MM.1S (cell line): ENCODE measurements at regions not wholly inside any gene's neighbourhood (a gene's known extent, or its start where the extent isn't known, plus 50 kb on each side); places are given as distances from the start of the nearest gene placed in this dataset.

ENCODE experiments used
- DNase-seq: peaks from one replicate; pipeline ENCODE4 v3.0.0-alpha.2; 2015
- H2AFZ ChIP-seq: fragments of 300-600 bp; sonication (generic); 2 replicates; pipeline ENCODE4 v1.6.0; 2016; ENCODE audit warnings: antibody characterized with exemption, low read length
- H3F3A ChIP-seq: fragments of 300-600 bp; sonication (generic); 2 replicates; pipeline ENCODE4 v1.6.1; 2016; ENCODE audit warnings: mild to moderate bottlenecking, antibody characterized with exemption, low read length, moderate library complexity, mixed read lengths; ENCODE audit not compliant: insufficient read depth
- H3K27ac ChIP-seq: fragments of 300-600 bp; sonication (generic); 2 replicates; pipeline ENCODE4 v1.5.1; 2016; ENCODE audit warnings: mild to moderate bottlenecking, low read length
- H3K27me3 ChIP-seq: fragments of 300-600 bp; sonication (generic); replicated peaks from 2 replicates; pipeline ENCODE4 v1.6.0; 2016; ENCODE audit warnings: low read length; ENCODE audit not compliant: insufficient read depth
- H3K36me3 ChIP-seq: fragments of 300-600 bp; sonication (generic); replicated peaks from 2 replicates; pipeline ENCODE4 v1.6.1; 2016; ENCODE audit warnings: mild to moderate bottlenecking, low read length, mixed read lengths; ENCODE audit not compliant: insufficient read depth
- H3K4me1 ChIP-seq: fragments of 300-600 bp; sonication (generic); 2 replicates; pipeline ENCODE4 v1.6.1; 2016; ENCODE audit warnings: low read length, mixed read lengths
- H3K4me2 ChIP-seq: fragments of 300-600 bp; sonication (generic); 2 replicates; pipeline ENCODE4 v1.6.0; 2016; ENCODE audit warnings: low read depth, low read length
- H3K4me3 ChIP-seq: fragments of 300-600 bp; sonication (generic); 2 replicates; pipeline ENCODE4 v1.5.1; 2016; ENCODE audit warnings: low read length, mixed read lengths
- H3K79me2 ChIP-seq: fragments of 300-600 bp; sonication (generic); 2 replicates; pipeline ENCODE4 v1.6.1; 2016; ENCODE audit warnings: mixed run types, low read length, mixed read lengths
- H3K9ac ChIP-seq: fragments of 300-600 bp; sonication (generic); 2 replicates; pipeline ENCODE4 v1.6.1; 2016; ENCODE audit warnings: low read length, mixed read lengths
- H3K9me2 ChIP-seq: fragments of 300-600 bp; sonication (generic); replicated peaks from 2 replicates; pipeline ENCODE4 v1.6.1; 2016; ENCODE audit warnings: mild to moderate bottlenecking, low read length, mixed read lengths; ENCODE audit not compliant: insufficient read depth
- H3K9me3 ChIP-seq: fragments of 300-600 bp; sonication (generic); replicated peaks from 2 replicates; pipeline ENCODE4 v1.6.1; 2016; ENCODE audit warnings: mild to moderate bottlenecking, low read length, mixed read lengths; ENCODE audit not compliant: insufficient read depth
- H4K20me1 ChIP-seq: fragments of 300-600 bp; sonication (generic); 2 replicates; pipeline ENCODE4 v1.6.1; 2016; ENCODE audit warnings: mild to moderate bottlenecking, low read length, moderate library complexity, mixed read lengths; ENCODE audit not compliant: insufficient read depth
- EZH2 ChIP-seq: fragments of 300-600 bp; sonication (generic); optimal IDR thresholded peaks from 2 replicates; pipeline ENCODE3; 2017; ENCODE audit warnings: low read depth, mild to moderate bottlenecking, antibody characterized with exemption, low read length, mixed read lengths
- EZH2phosphoT487 ChIP-seq: fragments of 300-600 bp; sonication (generic); IDR thresholded peaks from 2 replicates; pipeline ENCODE4 v1.6.1; 2018; ENCODE audit warnings: antibody characterized with exemption, low read length
- TF ChIP-seq, protein P1 (sequence below): fragments of 300-600 bp; sonication (generic); IDR thresholded peaks from 2 replicates; pipeline ENCODE4 v1.5.1; 2016; ENCODE audit warnings: antibody characterized with exemption, low read length, mixed read lengths

- Histone ChIP-seq H3K9me2 (no peaks in the 10 kb centered on the region), H3K4me3 (no peak overlapping the region), H3K79me2 (no peaks in the 10 kb centered on the region), H3K4me2 (no peak overlapping the region), H3K4me1 (no peaks in the 10 kb centered on the region), H2AFZ (no peak overlapping the region), H3K27ac (no peak overlapping the region), H3K36me3 (no peaks in the 10 kb centered on the region), H3F3A (no peaks in the 10 kb centered on the region), H3K27me3 (no peaks in the 10 kb centered on the region), H3K9ac (no peak overlapping the region), H3K9me3 (no peaks in the 10 kb centered on the region), H4K20me1 (no peaks in the 10 kb centered on the region)
- no peak for DNase-seq
- TF ChIP-seq, protein P1, sequence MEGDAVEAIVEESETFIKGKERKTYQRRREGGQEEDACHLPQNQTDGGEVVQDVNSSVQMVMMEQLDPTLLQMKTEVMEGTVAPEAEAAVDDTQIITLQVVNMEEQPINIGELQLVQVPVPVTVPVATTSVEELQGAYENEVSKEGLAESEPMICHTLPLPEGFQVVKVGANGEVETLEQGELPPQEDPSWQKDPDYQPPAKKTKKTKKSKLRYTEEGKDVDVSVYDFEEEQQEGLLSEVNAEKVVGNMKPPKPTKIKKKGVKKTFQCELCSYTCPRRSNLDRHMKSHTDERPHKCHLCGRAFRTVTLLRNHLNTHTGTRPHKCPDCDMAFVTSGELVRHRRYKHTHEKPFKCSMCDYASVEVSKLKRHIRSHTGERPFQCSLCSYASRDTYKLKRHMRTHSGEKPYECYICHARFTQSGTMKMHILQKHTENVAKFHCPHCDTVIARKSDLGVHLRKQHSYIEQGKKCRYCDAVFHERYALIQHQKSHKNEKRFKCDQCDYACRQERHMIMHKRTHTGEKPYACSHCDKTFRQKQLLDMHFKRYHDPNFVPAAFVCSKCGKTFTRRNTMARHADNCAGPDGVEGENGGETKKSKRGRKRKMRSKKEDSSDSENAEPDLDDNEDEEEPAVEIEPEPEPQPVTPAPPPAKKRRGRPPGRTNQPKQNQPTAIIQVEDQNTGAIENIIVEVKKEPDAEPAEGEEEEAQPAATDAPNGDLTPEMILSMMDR = no peak
- TF ChIP-seq EZH2 (no peak), EZH2phosphoT487 (no peak)
These were observed 124.4 kb upstream of the UBE2E2 start for GRCh38 chr3:23078735-23079134.

- Histone ChIP-seq H3K79me2 (no peaks in the 10 kb centered on the region), H3F3A (no peaks in the 10 kb centered on the region), H3K36me3 (no peaks in the 10 kb centered on the region), H3K27ac (no peak overlapping the region), H3K9me2 (no peaks in the 10 kb centered on the region), H3K9me3 (no peaks in the 10 kb centered on the region), H3K9ac (no peak overlapping the region), H3K27me3 (no peaks in the 10 kb centered on the region), H2AFZ (no peak overlapping the region), H3K4me1 (no peaks in the 10 kb centered on the region), H3K4me3 (no peak overlapping the region), H3K4me2 (no peak overlapping the region), H4K20me1 (no peaks in the 10 kb centered on the region)
- TF ChIP-seq EZH2phosphoT487 (no peak), EZH2 (no peak)
- TF ChIP-seq, protein P1 = no peak
- DNase-seq = no peak
These were observed 123.2 kb upstream of the UBE2E2 start for GRCh38 chr3:23079976-23080375.

DNA sequence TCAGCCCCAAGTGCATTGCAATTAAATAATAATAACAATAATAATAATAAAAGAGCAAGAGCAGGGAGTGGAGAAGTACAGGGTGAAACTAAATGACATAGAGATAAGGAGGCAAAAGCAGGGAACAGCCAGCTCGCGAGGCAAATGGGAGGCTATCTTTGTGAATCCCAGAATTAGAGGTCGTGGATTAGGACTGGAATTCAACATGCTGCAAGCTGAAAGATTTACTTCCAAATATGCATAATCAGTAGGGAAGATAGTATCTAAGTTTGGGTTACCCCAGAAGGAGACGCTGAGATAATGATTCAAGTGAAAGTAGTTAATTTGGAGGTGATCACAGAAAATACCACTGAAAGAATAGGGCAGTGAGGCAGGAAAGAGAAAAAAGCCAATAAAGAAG lies 119.4 kb upstream of the UBE2E2 start:
- Histone ChIP-seq H4K20me1 (no peaks in the 10 kb centered on the region), H3K4me3 (no peak overlapping the region), H2AFZ (no peak overlapping the region), H3K9me3 (no peaks in the 10 kb centered on the region), H3K9me2 (no peaks in the 10 kb centered on the region), H3K4me2 (no peak overlapping the region), H3K36me3 (no peaks in the 10 kb centered on the region), H3K79me2 (no peaks in the 10 kb centered on the region), H3K4me1 (no peaks in the 10 kb centered on the region), H3K27ac (no peak overlapping the region), H3K27me3 (no peaks in the 10 kb centered on the region), H3K9ac (no peak overlapping the region), H3F3A (no peaks in the 10 kb centered on the region)
- TF ChIP-seq EZH2phosphoT487 (no peak), EZH2 (no peak)
- TF ChIP-seq, protein P1 = no peak
- DNase-seq = no peak

DNA sequence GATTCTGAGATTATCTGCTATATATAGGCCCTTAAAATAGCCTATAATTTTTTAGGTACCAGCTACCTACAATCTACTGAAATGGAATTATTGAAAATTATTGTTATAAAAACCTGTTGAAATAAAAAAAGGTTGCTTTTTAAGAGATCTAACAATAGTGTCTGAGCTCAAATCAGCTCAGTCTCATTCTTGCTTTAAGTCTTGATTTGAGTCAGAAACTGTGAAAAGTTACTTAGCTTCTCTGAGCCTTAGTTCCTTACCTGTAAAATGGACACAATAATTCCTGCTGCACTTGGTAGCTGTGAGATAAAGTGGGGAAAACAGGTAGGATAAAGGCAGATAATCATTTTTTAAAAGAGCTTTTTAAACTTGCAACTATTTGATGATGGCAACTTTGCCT lies 118.8 kb upstream of the UBE2E2 start:
- no peaks in the 10 kb centered on the region for H3K9me2 ChIP-seq
- no peak overlapping the region for H2AFZ ChIP-seq
- no peak overlapping the region for H3K4me3 ChIP-seq
- H3K36me3 ChIP-seq = no peaks in the 10 kb centered on the region
- H3F3A ChIP-seq = no peaks in the 10 kb centered on the region
- H3K4me1 ChIP-seq = no peaks in the 10 kb centered on the region
- no peak overlapping the region for H3K9ac ChIP-seq
- H3K4me2 ChIP-seq = no peak overlapping the region
- no peaks in the 10 kb centered on the region for H3K79me2 ChIP-seq
- no peak for DNase-seq
- no peak overlapping the region for H3K27ac ChIP-seq
- H3K9me3 ChIP-seq = no peaks in the 10 kb centered on the region
- TF ChIP-seq EZH2 (no peak), EZH2phosphoT487 (no peak)
- TF ChIP-seq, protein P1 = no peak
- H3K27me3 ChIP-seq = no peaks in the 10 kb centered on the region
- no peaks in the 10 kb centered on the region for H4K20me1 ChIP-seq
